GM04503 (cell line): ENCODE measurements at regions not wholly inside any gene's neighbourhood (a gene's known extent, or its start where the extent isn't known, plus 50 kb on each side); places are given as distances from the start of the nearest gene placed in this dataset.
"Not testable (repeated sequence)": the region's sequence is repeated elsewhere in the genome, so short reads cannot be mapped to it uniquely, and the experiment has no call there.

ENCODE experiments used
- DNase-seq: peaks from one replicate; pipeline ENCODE4 v3.0.0-alpha.2; 2012; ENCODE audit warnings: low read depth

DNA sequence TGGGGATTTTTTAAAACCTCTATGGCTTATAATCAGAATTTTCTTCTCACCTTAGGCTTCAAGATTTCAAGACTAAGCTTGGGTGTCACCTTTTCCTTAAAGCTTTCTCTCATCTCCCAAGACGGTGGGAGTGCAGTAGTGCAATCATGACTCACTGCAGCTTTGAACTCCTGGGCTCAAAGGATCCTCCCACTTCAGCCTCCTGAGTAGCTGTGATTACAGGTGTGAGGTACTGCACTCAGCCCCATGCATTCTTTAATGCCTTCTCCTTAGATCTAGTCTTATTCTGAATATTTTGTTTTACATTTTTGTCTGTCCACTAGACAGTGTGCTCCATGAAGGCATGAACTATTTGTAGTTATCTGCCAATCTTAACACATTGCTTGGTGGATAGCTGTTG, 55.7 kb upstream of the FAT3 start:
- no peak for DNase-seq

DNA sequence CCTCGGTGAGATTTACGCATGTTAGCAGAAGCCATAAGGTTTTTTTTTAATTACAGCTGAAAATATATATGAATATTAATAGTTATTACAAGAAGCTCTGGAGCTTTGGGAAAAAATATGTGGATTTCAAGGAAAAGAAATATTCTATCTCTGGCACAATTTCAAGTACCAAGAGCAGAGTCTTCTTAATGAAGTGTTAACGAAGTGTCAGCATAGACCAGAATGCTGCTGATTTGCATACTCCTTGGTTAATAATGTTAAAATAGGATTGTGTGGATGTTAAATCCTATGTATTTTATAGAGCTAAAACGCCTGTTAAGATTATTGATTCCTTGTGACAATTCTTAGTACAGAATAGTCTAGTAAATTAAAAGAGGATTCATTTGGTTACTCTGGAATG, 57.0 kb upstream of the FAT3 start:
- DNase-seq = no peak

DNA sequence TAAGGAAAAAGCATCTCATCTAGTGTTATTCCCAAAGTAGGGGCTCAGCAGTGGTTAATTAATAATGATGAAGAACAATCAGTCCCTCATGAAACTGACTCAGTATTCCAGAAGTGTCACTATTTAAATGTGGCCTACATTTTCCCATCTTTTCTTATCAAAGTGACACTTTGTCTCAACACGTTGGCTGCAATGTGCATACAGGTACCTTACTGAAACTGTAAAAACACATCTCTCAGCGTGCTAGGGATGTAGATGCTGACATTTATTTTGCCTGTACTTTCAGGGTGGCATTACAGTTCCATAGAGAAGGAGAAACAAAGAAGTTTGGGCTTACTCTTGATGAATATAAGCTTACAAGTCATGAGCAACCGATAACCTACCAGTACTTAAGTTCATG, 58.3 kb upstream of the FAT3 start:
- DNase-seq = no peak

DNA sequence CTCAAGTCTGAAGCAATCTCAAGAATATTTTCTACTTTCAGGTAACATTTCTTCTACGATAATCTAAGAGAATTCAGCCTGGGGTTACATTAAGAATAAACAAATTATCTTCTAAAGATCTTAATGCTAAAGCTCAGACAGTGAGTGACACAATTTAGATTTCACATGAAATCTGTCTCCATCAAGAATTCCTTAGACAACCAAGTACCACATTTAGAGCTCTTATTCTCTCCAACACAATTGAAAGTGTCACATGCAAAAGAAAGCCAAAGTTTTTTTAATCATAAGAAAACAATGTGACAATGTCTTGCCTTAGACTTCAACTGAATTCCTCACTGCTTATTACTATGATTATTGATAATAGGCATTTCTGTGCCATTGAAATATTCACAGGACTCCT, 60.7 kb upstream of the FAT3 start:
- DNase-seq = no peak

DNA sequence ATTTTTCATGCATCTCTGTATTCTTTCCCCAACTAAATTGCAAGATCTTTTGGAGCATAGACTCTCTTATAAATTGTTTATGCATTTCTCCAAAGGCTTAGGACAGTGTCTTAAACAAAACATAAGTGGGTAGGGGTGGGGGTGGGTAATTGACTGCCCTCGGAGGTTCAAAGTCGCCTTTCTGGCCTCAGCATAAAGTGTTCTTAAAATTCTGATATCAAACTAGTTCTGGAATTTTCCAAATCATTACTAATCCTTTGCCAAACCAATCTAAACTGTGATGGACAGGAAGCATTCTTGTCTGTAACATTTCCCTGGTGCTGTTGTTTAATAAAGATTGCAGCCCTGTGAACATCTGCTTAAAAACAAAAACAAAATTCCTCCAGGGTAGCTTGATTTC, 61.8 kb upstream of the FAT3 start:
- DNase-seq = no peak

DNA sequence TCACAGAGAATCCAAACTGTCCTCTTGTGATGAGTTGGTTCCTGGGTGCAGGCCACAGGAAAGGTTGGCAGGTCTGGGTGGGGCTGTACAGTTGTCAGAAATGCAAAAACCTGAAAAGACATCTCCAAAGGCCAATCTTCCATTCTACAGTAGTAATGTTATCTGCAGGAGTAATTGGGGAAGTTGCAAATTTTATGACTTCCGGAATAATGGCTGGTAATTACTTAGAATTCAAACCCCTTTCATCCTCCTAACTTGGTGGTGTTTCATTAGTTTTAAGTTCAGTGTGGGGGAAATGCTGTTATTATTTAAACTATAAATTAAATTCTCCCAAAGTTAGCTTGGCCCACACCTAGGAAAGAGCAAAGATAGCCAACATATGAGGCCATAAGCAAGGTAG, 64.7 kb upstream of the FAT3 start:
- DNase-seq = no peak

DNA sequence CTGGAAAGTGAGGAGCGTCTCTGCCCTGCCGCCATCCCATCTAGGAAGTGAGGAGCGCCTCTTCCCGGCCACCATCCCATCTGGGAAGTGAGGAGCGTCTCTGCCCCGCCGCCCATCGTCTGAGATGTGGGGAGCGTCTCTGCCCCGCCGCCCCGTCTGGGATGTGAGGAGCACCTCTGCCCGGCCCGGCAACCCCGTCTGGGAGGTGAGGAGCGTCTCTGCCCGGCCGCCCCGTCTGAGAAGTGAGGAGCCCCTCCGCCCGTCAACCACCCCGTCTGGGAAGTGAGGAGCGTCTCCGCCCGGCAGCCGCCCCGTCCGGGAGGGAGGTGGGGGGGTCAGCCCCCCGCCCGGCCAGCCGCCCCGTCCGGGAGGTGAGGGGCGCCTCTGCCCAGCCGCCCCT, 67.2 kb upstream of the FAT3 start:
- DNase-seq = not testable (repeated sequence)

DNA sequence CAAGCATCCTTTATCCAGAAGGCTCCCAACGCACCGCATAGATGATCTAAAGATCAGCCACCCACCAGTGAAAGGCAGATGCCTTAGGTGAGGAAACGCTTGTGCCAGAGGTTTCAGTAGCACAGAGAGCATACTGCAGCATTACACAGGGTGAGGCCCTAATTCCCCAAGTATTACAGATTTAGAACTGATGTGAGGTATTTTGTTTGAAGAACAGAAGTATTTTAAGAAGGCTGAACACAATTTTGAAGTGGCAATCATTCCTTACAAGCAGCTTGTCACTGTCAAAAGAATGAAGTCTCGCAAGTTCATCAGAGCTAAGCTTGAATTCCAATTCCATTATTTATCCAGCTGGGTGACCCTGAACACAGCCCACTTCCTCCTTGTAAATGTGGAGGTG, 70.0 kb upstream of the FAT3 start:
- DNase-seq = no peak

DNA sequence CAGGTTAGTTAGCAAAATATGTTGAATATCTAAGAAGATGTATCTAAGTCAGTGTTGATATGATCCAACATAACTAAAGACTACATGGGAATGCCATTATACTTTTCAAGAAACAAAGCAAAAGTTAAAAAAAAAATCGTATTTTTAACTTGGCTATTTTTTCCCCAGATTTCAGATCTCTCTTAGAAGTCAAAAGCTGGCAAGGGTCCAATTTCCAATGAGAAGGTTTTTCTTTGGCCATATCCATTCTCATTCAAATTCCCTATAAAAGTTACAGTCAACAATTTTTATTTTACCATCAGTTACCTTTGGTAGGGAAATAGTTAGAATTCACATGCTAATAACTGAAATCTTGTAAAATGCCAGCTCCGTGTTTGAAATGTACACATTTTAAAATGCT, 70.5 kb upstream of the FAT3 start:
- no peak for DNase-seq

DNA sequence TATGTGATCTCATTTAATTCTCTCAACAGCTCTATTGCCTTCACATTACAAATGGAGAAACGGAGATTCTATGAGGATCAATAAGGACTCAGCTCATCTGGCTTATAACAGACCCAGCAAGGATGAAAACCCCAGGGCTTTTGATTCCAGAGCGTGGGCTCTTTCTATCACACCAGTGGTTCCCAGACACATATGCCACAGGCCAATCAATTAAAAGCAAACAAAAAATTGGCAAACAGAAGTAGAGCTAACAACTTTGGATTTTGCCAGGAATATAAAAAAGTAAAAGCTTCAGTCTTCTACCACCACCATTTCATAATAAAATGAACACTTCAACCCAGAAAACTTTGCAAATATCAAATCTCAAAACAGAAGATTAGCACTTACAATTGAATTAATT, 71.1 kb upstream of the FAT3 start:
- no peak for DNase-seq

DNA sequence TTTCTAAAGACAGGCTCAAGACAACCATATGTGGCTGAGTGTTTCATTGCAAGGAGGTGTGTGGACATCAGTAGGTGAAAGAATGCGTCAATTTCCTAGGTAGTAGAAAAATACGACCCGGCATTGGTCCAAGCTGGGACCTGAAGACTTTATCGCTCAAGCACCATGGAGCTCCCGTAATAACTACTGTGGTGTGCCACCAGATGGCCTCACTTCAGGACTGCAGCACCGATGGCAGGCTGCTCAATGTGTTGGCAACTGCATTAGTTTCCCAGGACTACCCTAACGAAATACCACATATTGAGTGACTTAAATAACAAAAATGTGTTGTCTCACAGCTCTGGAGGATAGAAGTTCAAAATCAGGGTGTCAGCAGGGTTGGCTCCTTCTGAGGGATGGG, 72.4 kb upstream of the FAT3 start:
- no peak for DNase-seq

DNA sequence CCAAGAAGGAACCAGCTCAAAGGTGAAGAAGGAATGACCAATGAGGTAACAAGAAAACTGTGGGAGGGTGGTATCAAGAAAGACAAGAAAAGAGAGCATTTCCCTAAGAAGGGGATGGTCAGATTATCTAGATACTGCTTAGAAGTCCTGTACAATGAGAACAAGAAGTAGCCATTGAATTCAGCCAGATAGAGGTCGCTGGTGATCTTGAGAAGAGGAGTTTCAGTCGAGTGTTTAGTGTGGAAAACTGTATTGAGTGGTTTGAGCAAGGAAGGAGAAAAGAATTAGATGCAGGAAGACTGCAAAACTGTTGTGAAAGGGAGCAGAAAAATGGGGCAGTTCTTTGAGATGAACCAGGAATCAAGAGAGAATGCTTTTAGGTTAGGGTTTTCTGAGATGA, 74.6 kb upstream of the FAT3 start:
- no peak for DNase-seq

DNA sequence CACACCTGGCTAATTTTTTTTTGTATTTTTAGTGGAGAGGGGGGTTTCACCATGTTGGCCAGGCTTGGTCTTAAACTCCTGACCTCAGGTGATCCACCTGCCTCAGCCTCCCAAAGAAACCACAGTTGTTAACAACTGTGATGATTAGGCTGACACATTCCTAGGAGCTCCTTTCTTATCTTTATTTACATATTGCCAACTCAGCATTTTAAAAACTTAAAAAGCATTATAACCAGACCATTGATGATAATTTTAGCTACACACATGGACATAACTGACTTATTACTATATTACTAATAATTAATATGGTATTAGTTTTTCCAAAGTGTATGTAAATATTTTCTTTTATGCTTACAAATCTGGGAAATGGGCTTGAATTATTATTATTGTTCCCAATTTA, 82.9 kb upstream of the FAT3 start:
- no peak for DNase-seq

DNA sequence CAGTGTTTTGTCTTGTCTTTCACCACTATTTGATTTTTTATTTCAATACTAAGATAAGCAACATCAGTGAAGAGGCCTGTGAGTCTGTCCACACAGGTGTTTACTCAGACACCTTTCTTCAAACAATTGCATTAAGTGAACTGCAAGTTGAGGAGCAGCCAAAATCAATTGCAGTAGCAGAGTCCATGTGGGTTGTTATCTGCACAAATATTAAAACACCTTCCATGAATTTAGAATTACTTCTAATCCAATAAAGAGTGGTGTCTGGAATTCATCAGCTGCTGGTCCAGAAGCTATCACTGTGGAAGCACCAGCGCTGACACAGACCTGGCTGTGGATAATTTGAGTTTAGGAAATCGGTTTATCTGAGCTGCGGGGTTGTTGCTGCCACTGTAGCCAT, 83.5 kb upstream of the FAT3 start:
- no peak for DNase-seq

DNA sequence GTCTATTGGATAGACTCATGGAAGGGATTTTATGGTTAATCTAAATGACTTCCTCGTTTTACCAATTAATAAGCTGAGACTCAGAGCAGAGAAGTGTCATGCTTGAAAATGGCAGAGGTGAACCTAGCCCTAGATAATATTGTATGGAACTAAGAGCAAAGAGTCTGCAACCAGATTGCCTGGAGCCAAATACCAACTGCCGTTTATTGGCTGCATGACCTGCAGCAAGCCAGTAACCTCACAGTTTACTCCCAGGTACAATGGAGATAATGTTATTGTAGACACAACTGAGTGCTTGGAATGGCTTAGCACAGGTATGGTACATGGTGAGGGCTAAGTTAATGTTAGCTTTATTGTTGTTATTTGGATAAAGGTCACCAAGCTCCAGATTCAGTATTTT, 84.6 kb upstream of the FAT3 start:
- no peak for DNase-seq

DNA sequence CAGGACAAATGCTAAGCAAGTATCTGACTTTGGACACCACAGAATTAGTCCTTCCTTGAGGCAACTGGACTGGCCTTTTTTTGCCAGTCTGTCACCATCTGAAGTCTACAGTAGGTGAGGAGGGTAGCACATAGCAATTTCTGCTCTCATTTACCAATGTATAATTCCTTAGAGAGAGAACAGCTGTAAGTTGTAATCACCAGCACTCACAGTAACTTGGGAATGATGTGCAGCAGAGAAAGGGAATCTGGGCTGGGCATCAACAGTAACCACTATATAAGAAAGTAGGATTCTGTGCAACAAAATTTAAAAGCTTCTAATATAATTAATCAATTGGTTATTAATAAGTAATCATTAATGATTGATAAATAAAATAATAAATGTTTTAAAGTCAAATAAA, 86.3 kb upstream of the FAT3 start:
- DNase-seq = no peak

DNA sequence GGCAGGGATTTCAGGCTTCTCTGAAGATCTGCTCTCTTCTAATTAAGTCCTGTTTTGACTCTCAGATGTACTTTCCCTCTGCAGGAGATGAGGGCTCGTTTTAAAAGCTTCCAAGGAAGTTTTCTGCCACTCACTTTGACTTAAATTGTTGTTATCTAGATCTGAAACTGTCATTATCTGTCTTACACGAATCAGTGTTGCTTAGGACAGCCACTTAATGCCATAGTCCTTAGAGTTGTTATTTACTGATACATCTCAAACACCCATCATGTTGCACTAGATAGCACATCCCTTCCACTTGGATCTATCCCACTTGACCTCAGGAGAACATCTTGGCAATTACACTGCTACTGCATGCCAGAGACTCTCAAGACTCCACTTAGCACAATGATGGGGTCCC, 86.9 kb upstream of the FAT3 start:
- no peak for DNase-seq

DNA sequence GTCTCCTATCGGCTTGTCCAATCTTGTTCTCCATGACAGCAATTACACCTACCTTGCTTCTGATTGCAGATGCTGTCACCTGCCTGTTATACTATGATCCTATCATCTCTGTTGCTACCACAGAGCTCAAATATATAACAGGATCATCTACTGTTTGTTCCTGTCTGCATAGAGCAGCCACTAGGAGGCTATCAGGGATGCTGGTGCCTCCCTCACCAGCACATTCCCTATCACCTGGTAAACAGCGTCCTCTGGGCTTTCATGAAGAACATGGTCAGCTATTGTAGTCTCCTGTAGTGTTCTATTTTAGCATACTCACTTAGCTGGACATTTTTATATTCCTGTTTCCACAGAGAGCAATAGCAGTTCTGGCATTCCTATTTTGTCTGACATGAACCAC, 87.8 kb upstream of the FAT3 start:
- no peak for DNase-seq

DNA sequence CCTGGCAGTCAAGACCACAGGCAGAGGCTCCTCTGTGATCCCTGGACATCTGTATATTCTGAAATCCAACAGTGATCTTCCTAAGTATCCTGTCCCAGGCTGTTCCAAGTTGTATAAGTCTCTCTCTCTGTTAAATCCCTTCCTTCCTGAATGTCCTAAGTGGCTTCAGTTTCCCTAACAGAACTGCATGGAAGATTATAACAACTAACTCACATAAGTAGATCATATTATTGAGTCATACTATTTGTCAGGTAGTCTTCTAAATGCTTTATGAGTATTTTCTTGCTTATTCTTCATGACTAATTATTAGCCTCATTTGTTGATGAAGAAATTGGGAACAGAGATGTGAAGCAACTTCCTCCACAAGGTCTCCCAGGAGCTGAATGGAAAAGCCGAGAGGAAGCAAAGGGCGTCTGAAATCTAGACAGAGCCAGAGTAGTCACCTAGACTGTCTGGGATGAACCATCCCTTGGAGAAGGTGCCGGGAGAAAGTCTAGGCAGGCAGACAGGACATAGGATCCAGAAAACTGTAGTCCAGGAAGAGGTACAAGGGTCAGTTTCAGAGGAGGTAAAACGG, 93.2 kb upstream of the FAT3 start:
- no peak for DNase-seq

DNA sequence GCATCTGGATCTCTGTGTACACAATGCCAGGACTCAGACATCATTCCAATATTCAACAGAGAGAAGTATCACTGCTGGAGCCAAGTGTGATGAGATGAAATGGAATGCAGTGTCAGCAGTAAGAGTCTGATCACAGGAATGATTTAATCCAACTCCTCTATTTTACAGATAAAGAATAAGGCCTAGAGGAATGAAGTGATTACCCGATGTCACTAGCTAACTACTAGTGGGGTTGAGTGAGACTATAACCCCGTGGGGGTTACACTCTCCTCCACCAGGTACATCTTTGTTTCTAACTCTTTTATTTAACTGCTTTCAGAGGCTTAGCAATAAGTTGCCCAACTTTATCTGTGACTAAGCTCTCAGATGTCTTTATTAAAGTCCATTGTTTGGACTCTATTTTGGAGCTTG, 94.2 kb upstream of the FAT3 start:
- DNase-seq = peak; percentile 39

DNA sequence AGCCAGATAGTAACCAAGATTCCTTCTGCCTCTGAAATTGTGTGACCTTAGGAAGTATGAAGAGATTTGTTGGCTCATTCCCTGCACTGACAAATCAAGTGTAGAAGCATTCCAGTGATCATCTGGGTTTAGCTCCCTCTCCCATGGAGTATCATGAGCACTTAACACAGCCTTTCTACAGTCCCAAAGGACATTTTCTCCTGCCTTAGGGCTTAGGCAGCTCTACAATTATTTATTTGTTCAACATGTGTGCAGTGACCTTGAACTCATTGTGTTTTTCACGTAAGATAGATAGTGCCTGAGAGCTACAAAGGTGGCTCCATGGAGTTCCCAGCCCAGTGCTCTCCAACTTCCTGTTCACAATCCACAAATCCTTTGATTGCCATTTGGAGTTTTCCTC, 94.8 kb upstream of the FAT3 start:
- DNase-seq = no peak

DNA sequence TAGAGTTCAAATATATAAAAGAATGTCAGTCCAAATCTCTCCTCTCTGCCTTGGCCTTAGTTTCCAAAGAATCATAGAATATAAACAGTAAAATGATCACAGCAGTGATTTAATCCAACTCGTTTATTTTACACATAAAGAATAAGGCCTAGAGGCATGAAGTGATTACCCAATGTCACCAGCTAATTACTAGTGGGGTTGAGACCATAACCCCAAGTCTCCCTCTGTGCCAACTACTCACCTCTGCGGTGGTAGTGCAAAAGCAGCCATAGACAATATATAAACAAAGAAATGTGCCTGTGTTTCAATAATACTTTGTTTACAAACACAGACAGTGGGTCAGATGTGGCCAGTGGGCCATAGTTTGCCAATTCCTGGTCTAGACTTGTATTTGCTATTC, 96.6 kb upstream of the FAT3 start:
- DNase-seq = no peak

DNA sequence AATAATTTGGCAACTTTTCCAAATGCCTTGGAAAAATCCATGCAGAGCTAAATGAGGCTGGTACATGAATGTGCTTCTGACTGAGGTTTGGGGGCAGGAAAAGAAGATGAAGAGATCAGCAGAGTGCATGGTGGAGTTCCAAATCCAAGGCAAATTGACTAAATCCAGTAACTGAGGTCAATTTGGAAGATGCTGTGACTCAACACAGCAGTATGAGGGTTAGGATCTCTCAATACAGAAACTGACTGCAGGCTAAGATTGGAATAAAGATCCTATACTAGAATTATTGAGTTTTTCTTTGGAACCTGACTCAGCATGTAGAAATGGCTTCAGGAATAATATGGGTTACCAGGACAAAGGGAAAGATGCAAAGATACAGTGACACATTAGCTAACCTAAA, 99.3 kb upstream of the FAT3 start:
- no peak for DNase-seq

DNA sequence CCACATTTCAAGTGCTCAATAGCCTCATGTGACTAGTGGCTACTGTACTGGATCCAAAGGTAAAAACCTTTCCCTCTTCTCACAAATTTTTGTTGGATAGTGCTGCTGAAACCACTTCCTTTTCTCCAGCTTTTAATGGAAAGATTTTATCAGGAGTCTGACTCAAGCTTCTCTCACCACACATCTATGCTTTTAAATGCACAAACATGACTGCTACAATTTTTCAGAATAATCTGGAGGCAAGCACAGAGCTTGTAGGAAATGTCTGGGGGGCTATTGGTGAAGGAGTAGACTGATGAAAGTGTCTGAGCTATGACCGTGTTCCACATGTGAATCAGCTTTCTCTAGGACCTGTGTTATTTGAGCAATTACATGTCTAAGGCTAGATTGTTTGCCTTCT, 101.1 kb upstream of the FAT3 start:
- DNase-seq = no peak

DNA sequence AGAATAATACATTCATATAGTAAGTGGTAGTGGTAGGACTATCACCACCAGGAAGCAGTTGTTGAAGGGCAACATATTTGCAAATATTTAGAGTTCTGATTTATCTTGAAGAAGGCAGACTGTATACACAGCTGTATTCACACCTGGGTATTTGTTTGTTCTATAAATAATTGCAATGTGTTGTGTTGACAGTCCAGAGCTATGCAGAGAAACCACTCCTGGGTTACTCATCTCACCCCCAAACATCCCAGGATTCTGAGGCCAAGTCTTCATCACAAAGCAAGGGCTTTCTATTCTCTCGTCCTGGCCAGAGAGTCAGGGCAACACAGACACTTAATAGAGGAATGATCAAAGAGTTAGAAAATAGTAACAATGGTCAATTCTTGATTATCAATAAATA, 102.1 kb upstream of the FAT3 start:
- DNase-seq = no peak
